C1 segment of cervical spinal cord (tissue), 14 donors: ENCODE measurements at regions not wholly inside any gene's neighbourhood (a gene's known extent, or its start where the extent isn't known, plus 50 kb on each side); places are given as distances from the start of the nearest gene placed in this dataset.
"Not testable (repeated sequence)": the region's sequence is repeated elsewhere in the genome, so short reads cannot be mapped to it uniquely, and the experiment has no call there.

Experiments used
- DNase-seq, 14 donors: peaks; one replicate each; lab custom pipeline; 2025; lab: John Stamatoyannopoulos, UW

DNA sequence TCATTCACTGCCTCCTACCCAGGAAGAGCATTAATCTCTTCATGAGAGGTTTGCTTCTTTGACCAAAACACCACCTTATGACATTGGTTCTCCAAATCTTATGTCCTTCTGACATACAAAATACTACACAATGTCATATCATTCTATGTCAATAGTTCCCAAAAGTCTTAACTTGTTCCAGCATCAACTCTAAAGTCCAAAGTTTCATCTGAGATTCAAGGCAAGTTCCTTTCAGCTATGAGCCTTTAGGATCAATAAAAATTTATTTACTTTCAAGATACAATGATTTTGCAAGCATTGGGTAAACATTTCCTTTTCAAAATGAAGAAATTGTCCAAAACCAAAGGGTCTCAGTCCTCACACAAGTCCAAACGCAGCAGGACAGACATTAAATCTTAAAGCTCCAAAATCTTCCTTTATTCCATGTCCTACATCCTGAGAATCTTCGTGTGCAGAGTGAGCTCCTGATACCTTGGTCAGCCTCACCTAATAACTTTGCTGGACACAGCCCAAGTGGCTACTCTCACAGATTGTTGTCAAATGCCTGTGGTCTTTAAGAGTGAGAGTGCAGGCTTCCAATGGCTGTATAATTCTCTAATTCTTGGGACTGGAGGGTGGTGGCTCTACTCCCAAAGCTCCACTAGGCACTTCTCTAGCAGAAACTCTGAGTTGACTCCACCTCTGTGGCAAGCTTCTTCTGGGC is 1668.2 kb downstream of the HACE1 start:
- no peak for DNase-seq

DNA sequence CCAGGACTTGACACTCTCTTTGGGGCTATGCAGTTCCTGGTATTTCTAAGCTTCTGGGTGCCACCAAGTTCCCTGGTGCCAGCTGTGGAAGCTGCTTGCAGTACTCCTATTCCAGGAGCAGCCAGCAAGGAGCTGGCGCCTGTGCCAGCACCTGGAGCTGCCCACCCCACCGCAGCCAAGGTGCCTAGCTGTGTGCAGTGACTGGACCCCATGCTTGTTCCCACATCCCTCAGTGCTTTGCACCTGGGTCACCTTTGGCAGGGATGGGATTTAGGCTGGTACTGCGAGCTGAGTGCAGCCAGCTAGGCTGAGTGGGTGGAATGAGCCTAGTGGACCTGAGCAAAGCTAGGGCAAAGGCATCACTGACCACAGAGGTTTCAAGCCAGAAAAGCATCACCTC is 1674.9 kb downstream of the HACE1 start:
- no peak for DNase-seq

GRCh38 chr6:103183831-103184411 is 1675.8 kb downstream of the HACE1 start:
- no peak for DNase-seq

DNA sequence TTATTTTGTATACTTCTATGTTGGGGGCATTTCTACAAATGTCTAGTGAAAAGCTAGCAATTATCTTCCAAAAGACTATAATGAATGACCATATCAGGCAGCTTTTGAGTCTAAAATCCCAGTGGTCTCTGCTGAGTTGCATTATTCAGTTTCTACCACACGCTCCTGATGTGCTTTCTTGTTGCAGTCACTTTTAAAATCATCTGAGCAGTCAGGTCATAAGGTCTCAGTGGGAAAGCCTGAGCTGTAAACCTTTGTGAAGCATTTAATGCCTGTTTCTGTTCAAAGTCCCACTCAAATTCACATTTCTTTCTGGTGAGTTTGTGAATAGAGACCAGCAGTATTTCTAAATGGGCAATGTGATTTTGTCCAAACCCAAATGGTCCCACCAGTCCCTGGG is 1681.5 kb downstream of the HACE1 start:
- DNase-seq, result no peak

DNA sequence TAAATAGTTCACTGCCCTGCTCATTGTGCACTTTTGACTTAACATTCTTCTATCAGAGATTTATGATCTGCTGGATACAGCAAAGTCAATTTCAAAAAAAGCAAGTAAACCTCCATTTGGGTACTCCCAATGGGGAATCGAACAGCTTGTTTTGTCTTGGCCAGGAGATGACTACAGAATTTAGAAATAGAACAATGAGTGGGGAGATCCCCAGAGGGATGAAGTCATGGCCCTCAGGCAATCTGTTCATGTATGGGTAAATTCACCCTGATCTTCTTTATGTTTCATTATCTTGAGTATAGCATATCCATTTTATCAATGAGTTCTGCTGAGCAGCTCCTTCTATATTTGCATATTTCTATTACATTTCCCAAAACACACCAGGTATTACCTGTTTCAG is 1681.9 kb downstream of the HACE1 start:
- DNase-seq, result peak in 1 of 14 donors; percentile 38

DNA sequence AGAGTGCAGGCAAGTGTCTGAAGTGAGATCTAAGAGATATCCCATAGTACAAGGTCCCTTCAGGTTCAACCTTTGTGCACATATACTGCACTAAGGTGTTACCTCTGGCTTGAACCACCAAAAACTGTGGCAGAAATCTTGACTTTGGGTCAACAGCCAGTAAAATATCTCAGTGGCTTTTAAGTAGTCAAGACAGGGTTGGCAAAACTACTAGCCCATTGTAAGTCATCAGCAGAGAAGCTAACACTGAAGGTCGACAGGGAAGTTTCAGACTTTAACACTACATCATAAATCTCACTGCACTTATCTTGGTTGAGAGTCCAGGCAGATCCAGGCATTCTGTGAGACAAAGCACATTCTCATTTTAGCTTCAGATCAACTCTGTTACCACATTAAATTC is 1684.7 kb downstream of the HACE1 start:
- DNase-seq, result no peak

DNA sequence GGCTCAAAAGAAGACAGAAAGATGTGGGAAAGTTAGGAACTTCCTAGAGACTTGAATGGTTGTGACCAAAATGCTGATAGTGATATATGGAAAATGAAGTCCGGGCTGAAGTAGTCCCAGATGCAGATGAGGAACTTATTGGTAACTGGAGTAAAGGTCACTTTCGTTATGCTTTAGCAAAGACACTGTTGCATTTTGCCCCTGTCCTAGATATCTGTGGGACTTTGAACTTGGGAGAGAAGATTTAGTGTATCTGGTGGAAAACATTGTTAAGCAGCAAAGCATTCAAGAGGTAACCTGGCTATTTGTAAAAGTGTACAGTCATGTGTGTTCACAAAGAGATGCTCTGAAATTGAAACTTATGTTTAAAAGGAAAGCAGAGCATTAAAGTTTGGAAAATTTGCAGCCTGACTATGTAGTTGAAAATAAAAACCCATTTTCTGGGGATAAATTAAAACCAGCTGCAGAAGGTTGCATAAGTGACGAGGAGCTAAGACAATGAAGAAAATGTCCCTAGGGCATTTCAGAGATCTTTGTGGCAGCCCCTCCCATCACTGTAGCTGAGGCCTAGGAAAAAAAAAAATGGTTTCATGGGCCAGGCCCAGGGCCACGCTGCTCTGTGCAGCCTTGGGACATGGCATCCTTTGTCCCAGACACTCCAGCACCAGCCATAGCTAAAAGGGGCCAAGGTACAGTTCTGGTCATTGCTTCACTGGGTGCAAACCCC is 1692.2 kb downstream of the HACE1 start:
- no peak for DNase-seq

DNA sequence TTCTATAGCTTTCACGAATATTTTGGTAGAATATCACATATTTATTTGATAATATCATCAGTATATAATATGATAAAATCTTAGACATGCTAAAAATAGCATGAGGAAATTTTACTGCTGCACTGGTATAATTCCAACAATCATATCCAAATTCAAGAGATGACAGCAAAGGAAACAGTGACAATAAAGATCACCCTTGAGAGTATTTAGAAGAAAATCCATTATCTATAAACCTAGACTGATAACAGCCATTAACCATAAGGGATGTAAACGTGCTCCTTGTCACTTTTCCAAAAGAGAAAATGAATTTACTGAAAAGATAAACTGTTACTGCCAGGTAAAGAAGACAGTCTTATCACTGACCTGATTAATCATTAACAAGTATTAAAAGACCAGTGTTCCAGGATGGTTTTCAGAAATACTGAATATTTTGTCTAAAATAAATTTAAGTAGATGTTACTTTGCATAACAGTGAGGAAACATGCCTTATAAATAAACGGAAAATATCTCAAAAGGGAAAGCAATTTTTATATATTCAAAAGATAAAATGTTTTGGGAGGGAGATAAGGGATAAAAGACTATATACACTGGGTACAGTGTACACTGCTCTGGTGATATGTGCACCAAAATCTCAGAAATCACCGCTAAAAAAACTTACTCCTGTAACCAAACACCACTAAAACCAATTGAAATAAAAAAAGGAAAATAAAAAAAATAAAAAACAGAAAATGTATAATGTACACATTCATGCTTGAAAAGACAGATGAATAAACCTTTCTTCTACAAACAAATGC is 1704.7 kb downstream of the HACE1 start:
- no peak for DNase-seq

DNA sequence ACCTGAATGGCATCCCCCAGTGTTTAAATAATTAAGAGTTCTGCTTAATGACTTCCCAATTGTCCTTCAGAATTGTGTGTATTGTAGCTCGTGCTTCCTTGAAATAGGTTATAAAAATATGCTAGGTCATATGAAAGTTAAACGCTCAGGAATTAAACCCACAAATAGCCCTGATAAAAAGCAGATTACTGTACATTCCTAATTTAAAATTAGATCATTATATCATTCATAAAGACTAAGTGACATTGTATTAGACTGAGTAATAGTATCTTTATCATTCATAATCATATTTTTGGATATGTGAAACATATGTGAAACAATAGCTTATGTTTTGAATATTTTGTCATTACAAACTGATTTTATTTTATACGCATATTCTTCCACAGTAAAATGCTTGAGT is 1706.7 kb downstream of the HACE1 start:
- DNase-seq, result no peak

- DNase-seq, result no peak
Measured at GRCh38 chr6:103142902-103143301, 1716.8 kb downstream of the HACE1 start.

DNA sequence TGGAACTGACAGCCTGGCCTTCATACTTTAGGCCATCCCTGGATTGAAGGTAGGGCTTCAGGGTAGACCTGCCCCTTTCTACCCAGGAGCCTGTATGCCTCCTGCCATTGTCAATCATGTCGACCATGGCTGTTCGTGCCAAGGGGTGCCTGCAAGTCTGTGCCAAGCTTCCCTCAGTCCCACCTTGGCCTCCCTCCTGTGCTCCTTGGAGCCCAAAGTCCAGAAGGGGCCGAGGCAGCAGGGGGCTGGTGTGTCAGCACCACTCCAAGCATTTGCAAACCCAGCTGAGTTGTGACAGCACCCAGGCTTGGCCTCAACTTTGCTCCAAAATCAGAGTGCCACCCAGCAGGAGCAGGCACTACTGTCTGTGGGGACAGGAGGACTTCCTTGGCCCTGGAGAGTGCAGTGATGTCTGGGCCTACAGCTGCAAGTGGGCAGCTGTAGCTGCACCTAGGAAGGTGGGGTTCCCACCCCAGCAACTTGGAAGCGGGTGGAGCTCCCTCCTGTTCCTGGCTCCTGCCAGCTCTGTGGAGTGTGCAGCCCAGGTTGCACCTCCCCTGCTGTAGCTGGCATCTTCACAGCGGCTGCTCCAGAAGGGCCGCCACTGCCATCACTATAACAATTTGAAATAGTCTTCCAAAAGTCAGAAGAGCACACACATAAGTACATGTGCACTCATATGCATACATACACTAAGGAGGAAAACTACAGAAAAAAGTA is 1719.3 kb downstream of the HACE1 start:
- no peak for DNase-seq

- DNase-seq, result no peak
Measured at GRCh38 chr6:103139377-103139776, 1720.3 kb downstream of the HACE1 start.

- no peak for DNase-seq
Measured at GRCh38 chr6:103124471-103124870, 1731.0 kb downstream of the GRIK2 start.

DNA sequence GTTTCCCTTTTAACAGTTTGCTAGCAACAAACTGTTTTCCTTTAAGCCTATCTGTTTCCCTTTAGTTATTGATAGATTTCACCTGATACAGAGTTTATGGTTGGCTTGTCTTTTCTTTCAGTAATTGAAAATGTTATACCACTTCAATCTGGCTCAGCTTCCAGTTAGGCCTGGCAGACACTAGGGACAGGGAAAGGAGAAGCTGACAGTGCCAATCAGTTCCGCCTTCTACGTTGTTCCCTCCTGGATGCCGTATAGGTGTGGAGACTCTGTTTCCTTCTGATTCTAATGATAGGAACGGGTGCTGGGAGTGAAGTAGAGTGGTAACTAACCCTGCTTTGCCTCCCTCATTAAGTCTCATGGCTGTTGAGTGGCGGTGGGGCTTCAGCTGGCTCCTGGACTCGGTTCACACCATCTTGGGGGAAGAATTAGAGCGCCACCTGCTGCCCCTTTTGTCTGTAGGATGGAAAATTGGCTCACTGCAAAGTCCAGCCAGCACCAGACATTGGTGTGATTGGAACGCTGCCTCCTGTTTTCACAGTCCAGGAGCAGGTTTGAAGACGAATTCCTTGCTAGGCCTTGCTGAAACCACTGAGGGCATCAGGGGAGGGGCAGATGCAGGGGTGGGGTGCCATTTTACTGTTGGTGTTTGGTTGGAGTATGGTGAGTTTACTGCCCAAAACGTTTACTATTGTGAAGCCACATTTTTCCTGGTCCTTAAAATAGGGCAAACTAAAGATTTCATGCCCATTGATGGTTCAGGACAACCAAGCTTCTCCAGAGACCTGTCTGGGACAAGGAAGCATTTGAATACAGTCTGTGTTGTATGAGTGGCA is 1729.5 kb downstream of the GRIK2 start:
- peak in 6 of 14 donors; percentile 1 to 18 (median 6) for DNase-seq

DNA sequence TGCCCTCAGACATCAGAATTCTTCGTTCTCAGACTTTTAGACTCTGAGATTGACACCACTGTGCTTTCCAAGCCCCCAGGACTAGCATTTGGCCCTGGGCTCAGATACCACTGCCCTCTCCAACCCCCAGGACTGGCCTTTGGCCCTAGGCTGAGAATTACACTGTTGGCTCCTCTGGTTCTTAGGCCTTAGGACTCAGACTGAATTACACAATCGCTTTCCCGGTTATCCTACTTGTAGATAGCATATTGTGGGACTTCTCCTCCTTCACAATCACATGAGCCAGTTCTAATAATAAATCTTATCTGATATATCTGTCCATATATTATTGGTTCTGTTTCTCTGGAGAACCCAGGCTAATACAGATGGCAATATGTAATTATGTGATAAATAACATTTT is 1725.5 kb downstream of the GRIK2 start:
- DNase-seq, result no peak

DNA sequence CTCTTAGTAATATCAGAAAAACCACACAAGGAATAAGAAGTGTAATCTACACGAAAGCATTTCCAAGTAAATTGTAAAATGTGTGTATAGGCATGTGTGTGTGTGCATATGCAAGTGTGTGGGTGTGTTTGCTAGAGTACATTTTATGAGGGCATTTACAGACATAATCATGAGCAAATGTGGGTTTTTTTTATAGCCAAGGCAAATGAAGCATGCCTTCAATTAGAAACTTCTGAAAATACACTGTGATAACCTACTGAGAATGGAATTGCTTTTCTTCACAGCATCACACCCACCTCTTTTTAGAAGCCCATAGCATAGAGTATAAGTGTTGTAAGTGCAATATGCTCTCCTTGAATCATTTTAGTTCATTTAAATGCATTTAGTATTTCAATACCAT is 1721.1 kb downstream of the GRIK2 start:
- no peak for DNase-seq

DNA sequence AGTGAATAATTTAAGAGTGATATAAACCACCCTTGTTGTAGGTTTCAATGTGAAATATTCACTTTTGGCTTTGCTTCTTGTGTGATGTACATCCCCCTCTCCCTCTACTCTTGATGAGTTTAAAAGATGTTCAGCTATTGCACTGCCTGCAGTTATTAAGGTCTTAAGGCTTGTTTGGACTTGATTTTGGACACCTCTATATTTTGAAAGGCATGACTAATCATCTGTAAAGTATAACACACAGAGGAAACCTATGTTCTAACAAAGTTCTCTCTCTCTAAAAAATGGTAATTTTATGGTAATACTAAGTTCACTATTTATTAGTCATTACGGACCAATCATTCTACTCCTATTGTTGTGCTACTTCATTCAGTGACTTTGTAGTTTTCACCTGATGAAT is 1719.9 kb downstream of the GRIK2 start:
- DNase-seq, result no peak

- DNase-seq, result no peak
Measured at GRCh38 chr6:103107985-103108384, 1714.5 kb downstream of the GRIK2 start.

- DNase-seq, result no peak
Measured at GRCh38 chr6:103105686-103106085, 1712.2 kb downstream of the GRIK2 start.

- DNase-seq, result no peak
Measured at GRCh38 chr6:103101267-103101666, 1707.8 kb downstream of the GRIK2 start.

DNA sequence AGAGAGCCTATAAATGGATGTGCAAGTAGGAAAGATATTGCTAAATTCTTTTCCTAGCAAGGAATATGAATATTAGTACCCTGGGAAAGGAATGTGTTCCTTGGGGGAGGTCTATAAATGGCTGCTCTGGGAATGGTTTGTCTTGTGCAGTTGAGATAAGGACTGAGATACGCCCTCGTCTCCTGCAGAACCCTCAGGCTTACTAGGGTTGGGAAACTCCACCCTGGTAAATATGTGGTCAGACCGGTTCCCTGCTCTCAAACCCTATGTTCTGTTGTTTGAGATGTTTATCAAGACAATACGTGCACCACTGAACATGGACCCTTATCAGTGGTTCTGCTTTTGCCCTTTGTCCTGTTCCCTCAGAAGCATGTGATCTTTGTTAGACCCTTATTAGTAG is 1698.9 kb downstream of the GRIK2 start:
- not testable (repeated sequence) for DNase-seq
